Mucosa of descending colon (tissue), 3 donors: ENCODE measurements at regions not wholly inside any gene's neighbourhood (a gene's known extent, or its start where the extent isn't known, plus 50 kb on each side); places are given as distances from the start of the nearest gene placed in this dataset.

Experiments used
- ATAC-seq: fragments of 200-7000 bp; cut with Tn5 transposase; one replicate; pipeline ENCODE4 v1.9.1; 2020; ENCODE audit warnings: mild to moderate bottlenecking, moderate library complexity
- DNase-seq, 3 donors: peaks; one replicate each; pipeline ENCODE4 v3.0.0-alpha.2; 2020
- H3K36me3 ChIP-seq: fragments of 200-600 bp; one replicate; pipeline ENCODE4 v1.8.0; 2021; ENCODE audit warnings: low read depth, mild to moderate bottlenecking
- H3K4me1 ChIP-seq: fragments of 200-600 bp; one replicate; pipeline ENCODE4 v1.8.0; 2021; ENCODE audit warnings: low read depth, mild to moderate bottlenecking
- H3K4me3 ChIP-seq: fragments of 200-600 bp; one replicate; pipeline ENCODE4 v1.8.0; 2021; ENCODE audit warnings: mild to moderate bottlenecking
- H3K9me3 ChIP-seq: fragments of 200-600 bp; one replicate; pipeline ENCODE4 v1.8.0; 2021; ENCODE audit warnings: mild to moderate bottlenecking
- CTCF ChIP-seq: fragments of 200-600 bp; IDR thresholded peaks from one replicate; pipeline ENCODE4 v1.8.0; 2022; ENCODE audit warnings: antibody characterized with exemption, mild to moderate bottlenecking
- intact Hi-C, 2 donors: fragments of 100-400 bp; cut with DNase I in 1 of 2; cut with micrococcal nuclease in 1 of 2; formaldehyde crosslinking; loops; one replicate each; pipeline versions ENCODE4 v1.11.0 to v1.11.1; 2022; cut with DNase I, micrococcal nuclease
- donor health status: DM: no; HTN: no; CAD: no; lungs with moderate emphysema.
- donor health status: DM: no; HTN: no; CAD: no.
- donor health status: DM: no; HTN: yes; CAD: no.

GRCh38 chr3:16741103-16741758 is 136.0 kb upstream of the DAZL start:
- Histone ChIP-seq H3K4me3 (no peak overlapping the region), H3K4me1 (no peaks in the 10 kb centered on the region), H3K9me3 (no peaks in the 10 kb centered on the region), H3K36me3 (no peaks in the 10 kb centered on the region)
- TF ChIP-seq CTCF, result no peak
- ATAC-seq (no peak), DNase-seq (no peak)
- intact Hi-C loops, result no loop called here

- intact Hi-C loops, result no loop called here
- no peak for ATAC-seq
These were observed 136.7 kb upstream of the DAZL start for GRCh38 chr3:16741890-16742289.

GRCh38 chr3:16743276-16743675 is 138.1 kb upstream of the DAZL start:
- no peak overlapping the region for H3K4me3 ChIP-seq
- no peaks in the 10 kb centered on the region for H3K4me1 ChIP-seq
- no peak for TF ChIP-seq CTCF
- intact Hi-C loops, result no loop called here
- no peak for DNase-seq
- ATAC-seq, result no peak
- H3K36me3 ChIP-seq, result no peaks in the 10 kb centered on the region
- no peaks in the 10 kb centered on the region for H3K9me3 ChIP-seq

More at GRCh38 chr3:16741890-16742289, 136.7 kb upstream of the DAZL start:
- Histone ChIP-seq H3K9me3 (no peaks in the 10 kb centered on the region), H3K4me1 (no peaks in the 10 kb centered on the region), H3K36me3 (no peaks in the 10 kb centered on the region), H3K4me3 (no peak overlapping the region)
- TF ChIP-seq CTCF, result no peak
- no peak for DNase-seq

- no peak for TF ChIP-seq CTCF
These were observed 125.4 kb upstream of the PLCL2 start for GRCh38 chr3:16759227-16759903.

GRCh38 chr3:16761571-16761970 is 123.2 kb upstream of the PLCL2 start:
- H3K36me3 ChIP-seq, result no peaks in the 10 kb centered on the region
- no peak for TF ChIP-seq CTCF
- intact Hi-C loops, result no loop called here
- no peaks in the 10 kb centered on the region for H3K9me3 ChIP-seq
- H3K4me1 ChIP-seq, result no peaks in the 10 kb centered on the region
- no peak overlapping the region for H3K4me3 ChIP-seq
- ATAC-seq (no peak), DNase-seq (no peak)

More at GRCh38 chr3:16759227-16759903, 125.4 kb upstream of the PLCL2 start:
- no peak for ATAC-seq
- intact Hi-C loops, result no loop called here
- Histone ChIP-seq H3K9me3 (no peaks in the 10 kb centered on the region), H3K4me3 (no peak overlapping the region), H3K4me1 (no peaks in the 10 kb centered on the region), H3K36me3 (no peaks in the 10 kb centered on the region)
- DNase-seq, result no peak
